GM12864 (cell line): ENCODE measurements at regions not wholly inside any gene's neighbourhood (a gene's known extent, or its start where the extent isn't known, plus 50 kb on each side); places are given as distances from the start of the nearest gene placed in this dataset.

ENCODE experiments used
- DNase-seq: peaks from one replicate; pipeline ENCODE4 v3.0.0-alpha.2; 2011; ENCODE audit warnings: low read depth
- H3K4me3 ChIP-seq: 2 replicates; pipeline ENCODE4 v1.5.1; 2011; ENCODE audit warnings: mild to moderate bottlenecking, low read depth, low read length, control low read depth
- CTCF ChIP-seq: IDR thresholded peaks from 2 replicates; pipeline ENCODE4 v1.5.1; 2011; ENCODE audit warnings: low read depth, mild to moderate bottlenecking, moderate library complexity, low read length, control low read depth, inconsistent platforms; ENCODE audit errors: missing control alignments

DNA sequence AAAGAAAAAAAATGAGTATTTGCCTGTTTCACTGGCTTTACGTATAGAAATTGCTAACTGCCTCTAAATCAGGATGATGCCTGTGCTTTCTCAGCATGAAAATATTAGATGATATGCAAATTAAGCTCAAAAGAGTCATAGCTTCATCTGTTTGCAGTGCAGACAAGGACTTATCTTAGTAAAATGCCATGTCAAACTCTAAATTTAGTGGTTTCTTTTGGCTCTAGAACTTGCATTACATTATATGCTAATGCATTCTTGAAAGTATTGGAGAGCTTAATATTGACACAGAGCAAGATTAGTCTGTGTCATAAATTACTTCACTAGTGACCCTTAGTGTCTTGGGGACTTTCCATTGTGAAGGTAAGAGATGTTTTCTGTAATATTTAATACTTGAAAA is 1109.1 kb upstream of the NRXN1 start:
- H3K4me3 ChIP-seq: no peak overlapping the region
- TF ChIP-seq CTCF: no peak
- no peak for DNase-seq

GRCh38 chr2:52139241-52139640 is 1107.3 kb upstream of the NRXN1 start:
- no peak for TF ChIP-seq CTCF
- H3K4me3 ChIP-seq: no peak overlapping the region
- no peak for DNase-seq

- DNase-seq: no peak
- no peak overlapping the region for H3K4me3 ChIP-seq
- no peak for TF ChIP-seq CTCF
Observed at GRCh38 chr2:52135235-52135634, 1103.3 kb upstream of the NRXN1 start.

DNA sequence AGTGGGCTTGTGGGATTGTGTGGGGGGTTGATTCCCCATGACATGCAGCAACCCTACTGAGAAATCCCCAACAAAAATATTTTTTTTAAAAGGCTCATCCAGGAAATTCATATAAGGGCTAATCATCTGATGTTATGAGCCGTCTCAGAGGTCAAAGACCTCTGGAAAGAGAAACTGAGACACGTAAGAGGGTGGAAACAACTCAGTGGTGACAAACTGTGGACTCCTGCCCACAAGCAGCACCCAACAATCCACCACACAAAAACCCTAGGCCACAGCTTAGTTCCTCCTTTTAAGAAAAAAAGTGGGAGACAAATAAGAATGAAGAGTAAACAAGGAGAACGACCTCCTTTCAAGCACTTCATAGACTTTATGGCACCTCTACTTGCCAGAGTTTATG is 1096.1 kb upstream of the NRXN1 start:
- no peak for TF ChIP-seq CTCF

GRCh38 chr2:52127527-52127926 is 1095.6 kb upstream of the NRXN1 start:
- TF ChIP-seq CTCF: no peak
- DNase-seq: no peak
- no peak overlapping the region for H3K4me3 ChIP-seq

More for the DNA sequence above, 1096.1 kb upstream of the NRXN1 start:
- no peak overlapping the region for H3K4me3 ChIP-seq
- no peak for DNase-seq

DNA sequence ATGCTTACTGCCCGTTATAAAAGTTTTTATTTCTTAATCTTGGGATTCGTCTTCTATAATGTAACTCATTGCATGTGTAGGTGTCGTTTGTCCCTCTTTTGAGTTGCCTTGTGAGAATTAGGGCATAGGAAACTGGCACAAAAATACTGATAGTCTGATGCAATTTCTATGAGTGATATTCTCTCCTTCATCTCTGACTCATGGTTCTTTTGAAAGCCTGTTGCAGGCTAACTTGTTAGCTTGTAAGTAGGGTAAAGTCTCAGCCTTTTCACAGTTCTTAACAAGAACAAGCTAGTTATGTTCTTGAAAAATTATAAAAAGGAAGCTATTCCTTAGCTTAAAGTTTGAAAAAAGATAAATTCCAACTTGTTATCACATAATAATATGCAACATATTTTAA is 1085.4 kb upstream of the NRXN1 start:
- no peak for DNase-seq
- no peak overlapping the region for H3K4me3 ChIP-seq
- no peak for TF ChIP-seq CTCF

DNA sequence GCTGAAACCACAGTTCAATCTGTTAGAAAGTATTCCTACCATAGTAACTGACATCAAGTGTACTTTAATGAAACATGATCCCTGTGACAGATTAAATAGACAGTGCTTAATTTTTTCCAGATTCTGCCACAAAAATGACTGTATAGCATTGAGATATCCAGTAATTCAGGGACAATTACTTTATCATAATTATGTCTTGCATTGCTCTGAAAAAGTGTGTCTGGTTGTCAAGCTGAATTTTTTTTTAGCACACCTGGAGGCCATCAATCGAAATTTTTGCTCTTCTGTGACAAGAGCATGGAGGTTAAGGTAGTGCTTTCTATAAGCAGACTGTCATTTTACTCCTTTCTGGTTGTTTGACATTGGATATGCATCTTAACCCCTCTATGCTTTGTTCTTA is 1083.8 kb upstream of the NRXN1 start:
- TF ChIP-seq CTCF: no peak
- DNase-seq: no peak
- no peak overlapping the region for H3K4me3 ChIP-seq
